ENCODE measurements at regions not wholly inside any gene's neighbourhood (a gene's known extent, or its start where the extent isn't known, plus 50 kb on each side); places are given as distances from the start of the nearest gene placed in this dataset.

GRCh38 chr6:104003803-104004516 is 855.8 kb downstream of the HACE1 start:
- TF ChIP-seq, protein P1, sequence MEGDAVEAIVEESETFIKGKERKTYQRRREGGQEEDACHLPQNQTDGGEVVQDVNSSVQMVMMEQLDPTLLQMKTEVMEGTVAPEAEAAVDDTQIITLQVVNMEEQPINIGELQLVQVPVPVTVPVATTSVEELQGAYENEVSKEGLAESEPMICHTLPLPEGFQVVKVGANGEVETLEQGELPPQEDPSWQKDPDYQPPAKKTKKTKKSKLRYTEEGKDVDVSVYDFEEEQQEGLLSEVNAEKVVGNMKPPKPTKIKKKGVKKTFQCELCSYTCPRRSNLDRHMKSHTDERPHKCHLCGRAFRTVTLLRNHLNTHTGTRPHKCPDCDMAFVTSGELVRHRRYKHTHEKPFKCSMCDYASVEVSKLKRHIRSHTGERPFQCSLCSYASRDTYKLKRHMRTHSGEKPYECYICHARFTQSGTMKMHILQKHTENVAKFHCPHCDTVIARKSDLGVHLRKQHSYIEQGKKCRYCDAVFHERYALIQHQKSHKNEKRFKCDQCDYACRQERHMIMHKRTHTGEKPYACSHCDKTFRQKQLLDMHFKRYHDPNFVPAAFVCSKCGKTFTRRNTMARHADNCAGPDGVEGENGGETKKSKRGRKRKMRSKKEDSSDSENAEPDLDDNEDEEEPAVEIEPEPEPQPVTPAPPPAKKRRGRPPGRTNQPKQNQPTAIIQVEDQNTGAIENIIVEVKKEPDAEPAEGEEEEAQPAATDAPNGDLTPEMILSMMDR (IDR thresholded peaks at IDR 0.05; ENCODE audit: low read length): no peak
- no peak for TF ChIP-seq EZH2 (IDR thresholded peaks at IDR 0.05; ENCODE audit: borderline replicate concordance, low read length)

Data from OCI-LY1 (cell line).